ENCODE measurements at regions not wholly inside any gene's neighbourhood (a gene's known extent, or its start where the extent isn't known, plus 50 kb on each side); places are given as distances from the start of the nearest gene placed in this dataset.

DNA sequence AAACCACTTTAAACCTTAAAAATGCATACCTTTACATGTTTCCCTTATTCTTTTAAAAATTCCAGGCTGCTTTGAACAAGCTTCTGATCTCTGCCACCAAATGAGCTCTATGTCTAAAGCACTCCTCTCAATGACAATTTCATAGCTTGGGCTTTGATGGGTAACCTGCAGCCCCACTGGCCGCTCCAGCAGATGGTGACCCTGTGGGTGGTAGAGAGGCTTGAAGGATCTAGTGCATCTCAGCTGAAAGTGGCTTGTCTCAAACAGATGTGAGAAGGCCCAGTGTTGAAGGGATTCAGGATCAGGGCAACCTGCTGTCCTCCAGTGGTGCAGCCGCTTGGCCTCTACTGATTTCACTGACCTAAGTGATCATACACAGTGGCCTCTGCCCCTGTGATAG lies 84.7 kb upstream of the IRF2BP2 start:
- TF ChIP-seq POLR2A (IDR thresholded peaks at IDR 0.05; ENCODE audit: borderline replicate concordance, extremely low read depth, insufficient read depth, insufficient read length) (no peak), CTCF (IDR thresholded peaks at IDR 0.05 in 2 of 3, conservative IDR thresholded peaks at IDR 0.05 in 1 of 3; ENCODE audit: borderline replicate concordance in 1 of 3, insufficient read depth in 1 of 3, low read depth in 2 of 3, low read length in 2 of 3) (no peak), ZNF274 (IDR thresholded peaks at IDR 0.05; ENCODE audit: low read depth, low read length) (no peak), EZH2 (IDR thresholded peaks at IDR 0.05) (no peak)
- TF ChIP-seq, protein P1, sequence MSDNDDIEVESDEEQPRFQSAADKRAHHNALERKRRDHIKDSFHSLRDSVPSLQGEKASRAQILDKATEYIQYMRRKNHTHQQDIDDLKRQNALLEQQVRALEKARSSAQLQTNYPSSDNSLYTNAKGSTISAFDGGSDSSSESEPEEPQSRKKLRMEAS (IDR thresholded peaks at IDR 0.05), result no peak
